ENCODE measurements at regions not wholly inside any gene's neighbourhood (a gene's known extent, or its start where the extent isn't known, plus 50 kb on each side); places are given as distances from the start of the nearest gene placed in this dataset.

GRCh38 chr5:118651002-118651401, 337.3 kb downstream of the DTWD2 start:
- no peaks in the 10 kb centered on the region for H4K20me1 ChIP-seq (ENCODE audit: low read depth)
- peaks cover 4% of the 10 kb centered on the region for H3K4me1 ChIP-seq
- no peak overlapping the region for H3K27ac ChIP-seq
- Mint-ChIP-seq H3K4me1 (peaks cover 6% of the 10 kb centered on the region), H3K9me3 (peaks cover 13% of the 10 kb centered on the region), H3K4me3 (no peak overlapping the region), H3K36me3 (no peaks in the 10 kb centered on the region), H3K27me3 (ENCODE audit: insufficient read depth, low read depth) (no peaks in the 10 kb centered on the region), H3K27ac (no peak overlapping the region)
- no peak overlapping the region for H3K4me2 ChIP-seq
- no peaks in the 10 kb centered on the region for H3K79me2 ChIP-seq (ENCODE audit: low read depth)
- H2AFZ ChIP-seq (replicated peaks) = no peak overlapping the region
- no peaks in the 10 kb centered on the region for H3K27me3 ChIP-seq
- TF ChIP-seq EZH2 (IDR thresholded peaks at IDR 0.05) (no peak), EZH2phosphoT487 (IDR thresholded peaks at IDR 0.05) (no peak), CTCF (IDR thresholded peaks at IDR 0.05) (no peak)
- no peak for DNase-seq (ENCODE audit: low spot score)
- H3K4me3 ChIP-seq = no peak overlapping the region
- H3K36me3 ChIP-seq = no peaks in the 10 kb centered on the region
- H3K9ac ChIP-seq = no peak overlapping the region
- H3K9me3 ChIP-seq (ENCODE audit: low read depth) = no peaks in the 10 kb centered on the region
- H3F3A ChIP-seq (ENCODE audit: low read depth) = no peaks in the 10 kb centered on the region

DNA sequence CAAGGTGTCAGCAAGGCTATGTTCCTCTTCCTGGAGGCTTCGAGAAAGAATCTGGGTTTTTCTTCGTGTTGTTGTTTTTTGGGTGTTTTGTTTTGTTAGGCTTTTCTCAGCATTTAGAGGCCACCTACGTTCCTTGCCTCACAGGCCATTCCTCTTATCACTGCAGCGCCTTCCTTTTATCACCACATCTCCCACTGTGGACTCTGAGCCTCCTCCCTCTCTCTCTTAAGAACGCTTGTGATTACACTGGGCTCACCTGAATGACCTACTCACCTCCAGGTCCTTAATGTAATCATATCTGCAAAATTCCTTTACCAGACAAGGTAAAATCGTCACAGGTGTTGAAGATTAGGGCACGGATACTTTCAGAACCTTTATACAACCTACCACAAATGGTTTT, 340.8 kb downstream of the DTWD2 start:
- TF ChIP-seq EZH2 (IDR thresholded peaks at IDR 0.05) = no peak
- TF ChIP-seq EZH2phosphoT487 (IDR thresholded peaks at IDR 0.05) = no peak
- Mint-ChIP-seq H3K4me1 (peaks cover 6% of the 10 kb centered on the region), H3K27me3 (ENCODE audit: insufficient read depth, low read depth) (peaks cover 2% of the 10 kb centered on the region), H3K9me3 (peaks cover 9% of the 10 kb centered on the region), H3K4me3 (no peak overlapping the region), H3K36me3 (no peaks in the 10 kb centered on the region), H3K27ac (no peak overlapping the region)
- no peak overlapping the region for H3K4me3 ChIP-seq
- no peaks in the 10 kb centered on the region for H3K9me3 ChIP-seq (ENCODE audit: low read depth)
- H4K20me1 ChIP-seq (ENCODE audit: low read depth) = no peaks in the 10 kb centered on the region
- no peak overlapping the region for H3K9ac ChIP-seq
- DNase-seq (ENCODE audit: low spot score) = no peak
- no peaks in the 10 kb centered on the region for H3F3A ChIP-seq (ENCODE audit: low read depth)
- H3K27ac ChIP-seq = no peak overlapping the region
- H3K4me2 ChIP-seq = no peak overlapping the region
- H3K79me2 ChIP-seq (ENCODE audit: low read depth) = no peaks in the 10 kb centered on the region
- no peaks in the 10 kb centered on the region for H3K27me3 ChIP-seq
- no peaks in the 10 kb centered on the region for H3K36me3 ChIP-seq
- peaks cover 4% of the 10 kb centered on the region for H3K4me1 ChIP-seq
- peak overlapping the region; percentile 63 for H2AFZ ChIP-seq (replicated peaks)

- Histone ChIP-seq H3K27me3 (no peaks in the 10 kb centered on the region), H3K27ac (no peak overlapping the region), H3K79me2 (ENCODE audit: low read depth) (no peaks in the 10 kb centered on the region), H3K4me3 (no peak overlapping the region), H3K4me1 (peaks cover 4% of the 10 kb centered on the region), H3K4me2 (no peak overlapping the region), H3F3A (ENCODE audit: low read depth) (no peaks in the 10 kb centered on the region), H2AFZ (replicated peaks) (peak overlapping the region; percentile 63), H3K9me3 (ENCODE audit: low read depth) (no peaks in the 10 kb centered on the region), H4K20me1 (ENCODE audit: low read depth) (no peaks in the 10 kb centered on the region), H3K36me3 (no peaks in the 10 kb centered on the region), H3K9ac (no peak overlapping the region)
- peaks cover 2% of the 10 kb centered on the region for H3K27me3 Mint-ChIP-seq (ENCODE audit: insufficient read depth, low read depth)
- peaks cover 12% of the 10 kb centered on the region for H3K9me3 Mint-ChIP-seq
- H3K4me1 Mint-ChIP-seq = peaks cover 6% of the 10 kb centered on the region
- no peaks in the 10 kb centered on the region for H3K36me3 Mint-ChIP-seq
- H3K27ac Mint-ChIP-seq = no peak overlapping the region
- TF ChIP-seq EZH2phosphoT487 (IDR thresholded peaks at IDR 0.05) = no peak
- no peak for TF ChIP-seq CTCF (IDR thresholded peaks at IDR 0.05)
- no peak for TF ChIP-seq EZH2 (IDR thresholded peaks at IDR 0.05)
- DNase-seq (ENCODE audit: low spot score) = peak; percentile 12
- no peak overlapping the region for H3K4me3 Mint-ChIP-seq
Measured at GRCh38 chr5:118646917-118647316, 341.4 kb downstream of the DTWD2 start.

GRCh38 chr5:118637947-118638670, 350.2 kb downstream of the DTWD2 start:
- H3K4me3 Mint-ChIP-seq = no peak overlapping the region
- no peak overlapping the region for H3K4me3 ChIP-seq
- TF ChIP-seq CTCF (IDR thresholded peaks at IDR 0.05) = no peak
- TF ChIP-seq EZH2 (IDR thresholded peaks at IDR 0.05) = no peak
- TF ChIP-seq EZH2phosphoT487 (IDR thresholded peaks at IDR 0.05) = no peak
- no peak overlapping the region for H3K27ac ChIP-seq
- no peaks in the 10 kb centered on the region for H3K27me3 ChIP-seq
- no peak overlapping the region for H3K27ac Mint-ChIP-seq
- H3K36me3 Mint-ChIP-seq = no peaks in the 10 kb centered on the region
- H3K4me1 ChIP-seq = no peaks in the 10 kb centered on the region
- H4K20me1 ChIP-seq (ENCODE audit: low read depth) = no peaks in the 10 kb centered on the region
- peaks cover 3% of the 10 kb centered on the region for H3K4me1 Mint-ChIP-seq
- no peak for DNase-seq (ENCODE audit: low spot score)
- no peaks in the 10 kb centered on the region for H3K9me3 ChIP-seq (ENCODE audit: low read depth)
- H3F3A ChIP-seq (ENCODE audit: low read depth) = no peaks in the 10 kb centered on the region
- H3K27me3 Mint-ChIP-seq (ENCODE audit: insufficient read depth, low read depth) = no peaks in the 10 kb centered on the region
- H3K4me2 ChIP-seq = no peak overlapping the region
- peaks cover 35% of the 10 kb centered on the region for H3K9me3 Mint-ChIP-seq
- no peak overlapping the region for H3K9ac ChIP-seq
- no peaks in the 10 kb centered on the region for H3K36me3 ChIP-seq
- H2AFZ ChIP-seq (replicated peaks) = peak overlapping the region; percentile 34
- no peaks in the 10 kb centered on the region for H3K79me2 ChIP-seq (ENCODE audit: low read depth)

All from neural progenitor cell (in vitro differentiated cells).